KMS-11 (cell line): ENCODE measurements at regions not wholly inside any gene's neighbourhood (a gene's known extent, or its start where the extent isn't known, plus 50 kb on each side); places are given as distances from the start of the nearest gene placed in this dataset.

ENCODE experiments used
- H2AFZ ChIP-seq: fragments of 200-600 bp; sonication (generic); 2 replicates; pipeline ENCODE4 v1.6.1; 2016; ENCODE audit warnings: antibody characterized with exemption, mixed run types, low read depth
- H3K27ac ChIP-seq: fragments of 200-600 bp; sonication (generic); 2 replicates; pipeline ENCODE4 v1.6.1; 2016; ENCODE audit warnings: mild to moderate bottlenecking, mixed run types
- H3K27me3 ChIP-seq: fragments of 200-600 bp; sonication (generic); 2 replicates; pipeline ENCODE4 v1.6.1; 2017; ENCODE audit warnings: mild to moderate bottlenecking, low read depth, mixed run types, moderate library complexity; ENCODE audit not compliant: insufficient read depth
- H3K36me3 ChIP-seq: fragments of 200-600 bp; sonication (generic); 2 replicates; pipeline ENCODE4 v1.6.1; 2017; ENCODE audit warnings: mild to moderate bottlenecking, mixed run types; ENCODE audit not compliant: insufficient read depth
- H3K4me1 ChIP-seq: fragments of 200-600 bp; sonication (generic); 2 replicates; pipeline ENCODE4 v1.6.1; 2016; ENCODE audit warnings: mild to moderate bottlenecking, low read depth, mixed run types; ENCODE audit not compliant: poor library complexity, severe bottlenecking
- H3K4me2 ChIP-seq: fragments of 200-600 bp; sonication (generic); 2 replicates; pipeline ENCODE4 v1.7.0; 2016; ENCODE audit warnings: mild to moderate bottlenecking, mixed run types
- H3K4me3 ChIP-seq: fragments of 200-600 bp; sonication (generic); IDR thresholded peaks from 2 replicates; pipeline ENCODE4 v1.6.1; 2017; ENCODE audit warnings: low read depth, low read length, mixed read lengths; ENCODE audit not compliant: insufficient read depth
- H3K79me2 ChIP-seq: fragments of 200-600 bp; sonication (generic); 2 replicates; pipeline ENCODE4 v1.6.1; 2016; ENCODE audit warnings: low read depth, mixed run types; ENCODE audit not compliant: insufficient read depth
- H3K9ac ChIP-seq: fragments of 200-600 bp; sonication (generic); 2 replicates; pipeline ENCODE4 v1.6.1; 2016; ENCODE audit warnings: mild to moderate bottlenecking, mixed run types
- H4K20me1 ChIP-seq: fragments of 200-600 bp; sonication (generic); 2 replicates; pipeline ENCODE4 v1.6.1; 2016; ENCODE audit warnings: mild to moderate bottlenecking, mixed run types; ENCODE audit not compliant: insufficient read depth
- TF ChIP-seq, protein P1 (sequence below): fragments of 200-600 bp; sonication (generic); conservative IDR thresholded peaks from 2 replicates; pipeline ENCODE4 v1.6.1; 2017; ENCODE audit warnings: low read depth, mild to moderate bottlenecking, antibody characterized with exemption, low read length, moderate library complexity, mixed read lengths

DNA sequence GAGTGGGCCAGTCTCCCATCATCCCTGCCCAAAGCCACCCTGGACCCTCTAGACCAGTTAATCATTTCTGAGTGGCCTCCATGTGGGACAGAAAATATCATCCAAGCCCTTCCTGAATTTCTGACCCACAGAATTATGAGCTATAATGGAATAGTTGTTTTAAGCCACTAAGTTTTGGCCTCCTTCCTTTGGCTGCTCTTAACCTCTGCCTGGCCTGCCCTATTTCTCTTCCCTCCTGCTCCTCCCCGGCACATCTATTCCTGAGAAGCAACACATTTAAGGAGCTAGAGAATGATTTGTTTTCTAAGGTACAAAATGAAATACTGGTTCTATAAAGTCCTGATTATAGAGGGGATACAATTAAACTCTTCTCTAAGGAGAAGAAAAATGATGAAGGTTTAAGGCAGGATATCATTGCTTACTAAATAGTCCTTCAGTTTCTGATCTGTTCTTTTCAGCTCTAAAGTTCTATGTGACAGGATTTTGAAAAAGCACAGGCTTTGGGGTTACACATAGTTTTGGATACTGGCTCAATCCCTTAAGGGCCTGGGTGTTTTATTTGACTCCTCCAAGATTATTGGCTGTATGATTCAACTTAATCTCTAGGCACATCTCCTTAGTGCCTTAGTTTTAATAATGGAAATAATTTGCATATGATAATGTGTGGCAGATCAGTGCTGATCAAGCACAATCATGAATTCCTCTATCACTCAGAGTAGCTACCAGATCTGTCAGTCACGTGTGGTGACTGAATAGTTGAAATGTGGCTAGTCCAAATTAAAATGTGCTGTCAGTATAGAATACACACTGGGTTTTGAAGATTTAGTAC is 240.3 kb downstream of the VAPA start:
- TF ChIP-seq, protein P1, sequence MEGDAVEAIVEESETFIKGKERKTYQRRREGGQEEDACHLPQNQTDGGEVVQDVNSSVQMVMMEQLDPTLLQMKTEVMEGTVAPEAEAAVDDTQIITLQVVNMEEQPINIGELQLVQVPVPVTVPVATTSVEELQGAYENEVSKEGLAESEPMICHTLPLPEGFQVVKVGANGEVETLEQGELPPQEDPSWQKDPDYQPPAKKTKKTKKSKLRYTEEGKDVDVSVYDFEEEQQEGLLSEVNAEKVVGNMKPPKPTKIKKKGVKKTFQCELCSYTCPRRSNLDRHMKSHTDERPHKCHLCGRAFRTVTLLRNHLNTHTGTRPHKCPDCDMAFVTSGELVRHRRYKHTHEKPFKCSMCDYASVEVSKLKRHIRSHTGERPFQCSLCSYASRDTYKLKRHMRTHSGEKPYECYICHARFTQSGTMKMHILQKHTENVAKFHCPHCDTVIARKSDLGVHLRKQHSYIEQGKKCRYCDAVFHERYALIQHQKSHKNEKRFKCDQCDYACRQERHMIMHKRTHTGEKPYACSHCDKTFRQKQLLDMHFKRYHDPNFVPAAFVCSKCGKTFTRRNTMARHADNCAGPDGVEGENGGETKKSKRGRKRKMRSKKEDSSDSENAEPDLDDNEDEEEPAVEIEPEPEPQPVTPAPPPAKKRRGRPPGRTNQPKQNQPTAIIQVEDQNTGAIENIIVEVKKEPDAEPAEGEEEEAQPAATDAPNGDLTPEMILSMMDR = no peak

DNA sequence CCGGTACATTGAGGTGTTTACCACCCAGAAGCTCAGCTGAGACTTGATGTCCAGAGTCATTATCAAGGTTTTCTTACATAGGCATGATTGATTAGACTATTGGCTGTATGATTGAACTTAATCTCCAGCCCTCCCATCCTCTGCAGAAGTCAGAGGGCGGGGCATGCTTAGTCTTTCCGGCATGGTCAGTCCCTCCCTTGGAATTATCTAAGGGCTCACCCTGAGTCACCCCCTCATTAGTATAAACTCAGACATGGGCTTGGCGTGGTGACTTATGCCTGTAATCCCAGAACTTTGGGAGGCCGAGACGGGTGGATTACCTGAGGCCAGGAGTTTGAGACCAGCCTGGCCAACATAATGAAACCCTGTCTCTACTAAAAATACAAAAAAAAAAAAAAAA is 243.9 kb downstream of the VAPA start:
- no peaks in the 10 kb centered on the region for H3K79me2 ChIP-seq
- H2AFZ ChIP-seq = no peak overlapping the region
- no peak overlapping the region for H3K9ac ChIP-seq
- H3K27me3 ChIP-seq = no peaks in the 10 kb centered on the region
- TF ChIP-seq, protein P1 = no peak
- no peaks in the 10 kb centered on the region for H4K20me1 ChIP-seq
- no peaks in the 10 kb centered on the region for H3K4me1 ChIP-seq
- H3K36me3 ChIP-seq = no peaks in the 10 kb centered on the region
- no peak overlapping the region for H3K4me3 ChIP-seq
- no peak overlapping the region for H3K27ac ChIP-seq
- H3K4me2 ChIP-seq = no peak overlapping the region

More for the DNA sequence above, 240.3 kb downstream of the VAPA start:
- H3K79me2 ChIP-seq = no peaks in the 10 kb centered on the region
- H3K27me3 ChIP-seq = no peaks in the 10 kb centered on the region
- no peak overlapping the region for H3K27ac ChIP-seq
- no peak overlapping the region for H3K9ac ChIP-seq
- no peaks in the 10 kb centered on the region for H4K20me1 ChIP-seq
- H3K4me2 ChIP-seq = no peak overlapping the region
- no peak overlapping the region for H3K4me3 ChIP-seq
- H3K4me1 ChIP-seq = no peaks in the 10 kb centered on the region
- no peaks in the 10 kb centered on the region for H3K36me3 ChIP-seq
- no peak overlapping the region for H2AFZ ChIP-seq

DNA sequence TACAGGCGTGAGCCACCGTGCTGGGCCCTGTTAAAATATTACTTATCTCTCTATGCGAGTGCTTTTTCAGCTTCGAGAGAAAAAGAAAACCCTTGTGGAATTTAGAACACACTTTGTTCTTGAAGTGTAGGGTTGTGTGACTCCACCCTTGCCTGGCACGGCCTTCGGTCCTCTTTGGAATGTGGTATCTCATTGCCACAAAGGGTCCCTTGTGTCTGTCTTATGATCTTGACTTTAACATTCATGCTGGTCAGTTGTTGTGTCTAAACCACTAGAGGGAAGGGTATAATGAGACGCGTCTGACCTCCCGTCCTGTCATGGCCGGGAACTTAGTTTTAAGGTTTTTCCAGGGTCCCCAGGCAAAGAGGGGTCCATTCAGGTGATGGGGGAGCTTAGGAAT is 246.4 kb downstream of the VAPA start:
- no peak overlapping the region for H3K27ac ChIP-seq
- no peak overlapping the region for H2AFZ ChIP-seq
- H3K4me3 ChIP-seq = no peak overlapping the region
- H3K36me3 ChIP-seq = no peaks in the 10 kb centered on the region
- no peak overlapping the region for H3K4me2 ChIP-seq
- no peaks in the 10 kb centered on the region for H3K4me1 ChIP-seq
- H3K79me2 ChIP-seq = no peaks in the 10 kb centered on the region
- H4K20me1 ChIP-seq = no peaks in the 10 kb centered on the region
- no peaks in the 10 kb centered on the region for H3K27me3 ChIP-seq
- no peak overlapping the region for H3K9ac ChIP-seq
- TF ChIP-seq, protein P1 = no peak

DNA sequence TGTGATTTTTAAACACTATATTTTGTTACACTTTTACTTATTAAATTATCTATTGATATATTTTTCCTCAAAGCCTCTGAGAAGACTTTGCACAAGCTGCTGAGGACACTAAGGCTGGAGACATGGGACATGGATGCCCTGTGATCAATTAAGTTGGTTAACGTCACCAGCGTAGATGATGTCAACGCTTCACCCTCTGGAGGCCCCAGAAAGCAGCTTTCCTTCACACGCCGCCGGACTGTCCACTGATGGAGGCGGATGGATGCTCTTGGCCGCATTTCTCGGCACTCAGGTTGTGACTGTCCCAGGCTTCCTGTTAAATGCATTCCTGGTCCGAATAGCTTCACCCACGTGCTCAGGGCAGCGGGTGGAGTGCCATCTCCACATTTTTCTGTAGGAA is 247.5 kb downstream of the VAPA start:
- H3K27ac ChIP-seq = no peak overlapping the region
- TF ChIP-seq, protein P1 = no peak
- H3K4me2 ChIP-seq = no peak overlapping the region
- no peak overlapping the region for H3K9ac ChIP-seq
- H4K20me1 ChIP-seq = no peaks in the 10 kb centered on the region
- H2AFZ ChIP-seq = no peak overlapping the region
- H3K36me3 ChIP-seq = no peaks in the 10 kb centered on the region
- no peak overlapping the region for H3K4me3 ChIP-seq
- no peaks in the 10 kb centered on the region for H3K79me2 ChIP-seq
- H3K4me1 ChIP-seq = no peaks in the 10 kb centered on the region
- H3K27me3 ChIP-seq = no peaks in the 10 kb centered on the region
